NCI-H446 (cell line): ENCODE measurements at regions not wholly inside any gene's neighbourhood (a gene's known extent, or its start where the extent isn't known, plus 50 kb on each side); places are given as distances from the start of the nearest gene placed in this dataset.
"Not testable (repeated sequence)": the region's sequence is repeated elsewhere in the genome, so short reads cannot be mapped to it uniquely, and the experiment has no call there.

ENCODE experiments used
- DNase-seq, 2 experiments: peaks; one replicate each; lab custom pipeline; 2025; lab: John Stamatoyannopoulos, UW

- no peak for DNase-seq
These were observed 138.1 kb downstream of the LIG4 start for GRCh38 chr13:108077284-108077683.

- not testable (repeated sequence) for DNase-seq
These were observed 140.9 kb downstream of the LIG4 start for GRCh38 chr13:108074429-108074828.

GRCh38 chr13:108070925-108071324 is 144.4 kb downstream of the LIG4 start:
- DNase-seq, result no peak

- no peak for DNase-seq
These were observed 144.8 kb downstream of the LIG4 start for GRCh38 chr13:108070491-108070890.

- DNase-seq, result no peak
These were observed 145.7 kb downstream of the LIG4 start for GRCh38 chr13:108069521-108070210.

- not testable (repeated sequence) for DNase-seq
These were observed 151.0 kb downstream of the LIG4 start for GRCh38 chr13:108064372-108064771.

GRCh38 chr13:108060111-108060510 is 155.2 kb downstream of the LIG4 start:
- no peak for DNase-seq

GRCh38 chr13:108056278-108056677 is 159.1 kb downstream of the LIG4 start:
- no peak for DNase-seq

- DNase-seq, result no peak
These were observed 166.1 kb downstream of the LIG4 start for GRCh38 chr13:108049211-108049610.

GRCh38 chr13:108044954-108045353 is 170.4 kb downstream of the LIG4 start:
- no peak for DNase-seq

GRCh38 chr13:108042866-108043265 is 172.5 kb downstream of the LIG4 start:
- not testable (repeated sequence) for DNase-seq

- no peak for DNase-seq
These were observed 178.0 kb downstream of the LIG4 start for GRCh38 chr13:108037348-108037747.

- no peak for DNase-seq
These were observed 178.9 kb downstream of the LIG4 start for GRCh38 chr13:108036411-108036932.

- no peak for DNase-seq
These were observed 180.4 kb downstream of the LIG4 start for GRCh38 chr13:108034909-108035410.

GRCh38 chr13:108033800-108034707 is 181.3 kb downstream of the LIG4 start:
- no peak for DNase-seq

GRCh38 chr13:108031865-108032264 is 183.5 kb downstream of the LIG4 start:
- DNase-seq, result no peak

- no peak for DNase-seq
These were observed 184.6 kb downstream of the LIG4 start for GRCh38 chr13:108030769-108031168.

- no peak for DNase-seq
These were observed 188.5 kb downstream of the LIG4 start for GRCh38 chr13:108026680-108027410.

GRCh38 chr13:108020027-108020426 is 195.3 kb downstream of the LIG4 start:
- DNase-seq, result no peak

- DNase-seq, result no peak
These were observed 196.9 kb downstream of the LIG4 start for GRCh38 chr13:108018371-108018870.

GRCh38 chr13:108006619-108007018 is 208.7 kb downstream of the LIG4 start:
- DNase-seq, result no peak

GRCh38 chr13:108005231-108005630 is 210.1 kb downstream of the LIG4 start:
- no peak for DNase-seq
